Activated CD4-positive, alpha-beta T cell treated with anti-CD3 and anti-CD28 coated beads for 4 hours (primary cell): ENCODE measurements at regions not wholly inside any gene's neighbourhood (a gene's known extent, or its start where the extent isn't known, plus 50 kb on each side); places are given as distances from the start of the nearest gene placed in this dataset.

Experiments
- DNase-seq, 2 donors: peaks; one replicate each; pipeline ENCODE4 v3.0.0-alpha.2; 2020

DNA sequence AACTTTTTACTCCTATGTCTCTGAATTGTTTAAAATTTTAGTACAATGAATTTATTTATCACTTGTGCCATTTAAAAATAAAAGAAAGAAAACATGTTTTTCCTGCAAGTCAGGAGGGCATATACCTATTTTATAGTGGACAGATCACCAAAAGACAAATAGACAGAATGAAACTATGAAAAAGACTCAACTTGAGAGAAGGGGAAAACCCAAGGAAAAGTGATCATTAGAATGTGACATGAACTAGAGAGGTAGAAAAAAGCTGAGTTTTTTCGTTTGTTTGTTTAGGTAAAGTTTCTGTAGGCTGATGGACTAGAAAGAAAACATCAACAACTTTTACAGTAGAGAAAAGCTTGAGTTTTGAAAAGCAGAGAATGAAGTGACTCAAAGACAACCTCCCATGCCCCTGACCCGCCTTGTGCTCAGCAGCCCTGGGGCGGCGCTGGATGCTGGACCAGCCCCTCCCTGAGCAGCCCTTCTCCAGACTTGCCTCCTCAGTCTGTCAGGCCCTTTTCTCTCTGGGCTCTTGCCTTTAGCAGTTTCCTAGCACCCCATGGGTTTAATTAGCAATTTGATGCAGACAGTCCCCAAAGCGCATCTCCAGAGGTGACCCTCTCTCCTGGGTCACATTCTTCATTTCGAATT is 95.1 kb upstream of the ARID2 start:
- DNase-seq: no peak

DNA sequence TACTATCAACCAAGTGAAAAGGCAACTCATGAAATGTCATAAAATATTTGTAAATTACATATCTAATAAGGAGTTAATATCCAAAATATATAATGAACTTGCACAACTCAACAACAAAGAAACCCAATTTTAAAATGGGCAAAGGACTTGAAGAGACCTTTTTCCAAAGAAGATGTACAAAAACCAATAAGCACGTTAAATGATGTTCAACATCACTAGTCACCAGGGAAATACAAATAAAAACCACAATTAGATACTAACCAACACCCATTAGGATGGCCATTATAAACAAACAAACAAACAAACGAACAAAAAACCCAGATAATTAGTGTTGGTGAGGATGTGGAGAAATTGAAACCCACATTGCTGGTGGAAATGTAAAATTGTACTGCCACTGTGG is 92.3 kb upstream of the ARID2 start:
- DNase-seq: no peak

DNA sequence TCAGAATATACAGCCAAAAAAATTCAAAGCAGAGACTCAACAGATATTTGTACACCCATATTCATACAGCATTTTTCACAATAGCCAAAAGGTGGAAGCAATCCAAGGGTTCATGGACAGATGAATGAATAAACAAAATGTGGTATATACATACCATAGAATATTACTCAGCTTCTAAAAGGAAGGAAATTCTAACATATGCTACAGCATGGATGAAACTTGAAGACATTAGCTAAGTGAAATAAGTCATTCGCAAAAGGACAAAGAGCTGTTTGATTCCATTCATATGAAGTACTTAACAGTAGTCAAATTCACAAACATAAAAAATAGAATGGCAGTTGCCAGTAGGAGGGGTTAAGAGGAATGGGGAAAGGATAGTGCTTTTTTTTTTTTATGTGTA is 91.8 kb upstream of the ARID2 start:
- no peak for DNase-seq

DNA sequence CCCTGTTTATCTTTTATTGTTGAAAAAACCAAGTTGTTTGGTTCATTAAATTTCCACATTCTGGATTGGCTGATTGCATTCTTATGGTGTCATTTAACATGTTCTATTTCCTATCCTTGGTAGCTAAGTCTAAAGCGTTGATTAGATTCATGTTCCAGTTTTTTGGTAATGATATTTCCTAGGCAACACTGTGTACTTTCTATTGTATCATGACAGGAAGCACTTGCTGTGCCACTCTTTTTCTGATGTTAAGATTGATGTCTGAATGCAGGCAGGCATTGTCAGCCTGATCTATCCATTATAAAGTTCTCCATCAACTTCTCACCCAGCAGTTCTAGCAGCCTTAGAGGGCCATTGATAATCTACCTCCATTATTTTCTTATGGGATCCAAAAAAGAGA is 91.1 kb upstream of the ARID2 start:
- no peak for DNase-seq

DNA sequence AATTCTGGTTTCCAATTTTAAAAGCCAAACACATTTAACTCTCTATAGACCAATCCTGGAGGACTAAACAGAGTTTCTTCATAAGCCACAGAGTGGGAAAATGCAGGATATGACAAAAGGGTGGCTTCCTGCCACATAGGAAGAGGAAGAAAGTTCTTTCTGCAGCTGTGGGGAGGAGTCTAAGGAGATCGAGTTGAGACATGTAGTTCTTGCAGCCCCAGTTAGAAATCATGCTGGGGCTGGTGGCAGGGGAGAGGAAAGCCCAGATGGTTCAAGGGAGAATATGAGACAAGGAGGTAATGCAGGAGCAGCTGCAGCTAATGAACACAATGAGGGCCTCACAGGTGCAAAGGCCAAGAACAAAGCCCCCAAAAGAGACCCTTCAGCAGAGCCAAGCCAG is 85.0 kb upstream of the ARID2 start:
- DNase-seq: no peak

DNA sequence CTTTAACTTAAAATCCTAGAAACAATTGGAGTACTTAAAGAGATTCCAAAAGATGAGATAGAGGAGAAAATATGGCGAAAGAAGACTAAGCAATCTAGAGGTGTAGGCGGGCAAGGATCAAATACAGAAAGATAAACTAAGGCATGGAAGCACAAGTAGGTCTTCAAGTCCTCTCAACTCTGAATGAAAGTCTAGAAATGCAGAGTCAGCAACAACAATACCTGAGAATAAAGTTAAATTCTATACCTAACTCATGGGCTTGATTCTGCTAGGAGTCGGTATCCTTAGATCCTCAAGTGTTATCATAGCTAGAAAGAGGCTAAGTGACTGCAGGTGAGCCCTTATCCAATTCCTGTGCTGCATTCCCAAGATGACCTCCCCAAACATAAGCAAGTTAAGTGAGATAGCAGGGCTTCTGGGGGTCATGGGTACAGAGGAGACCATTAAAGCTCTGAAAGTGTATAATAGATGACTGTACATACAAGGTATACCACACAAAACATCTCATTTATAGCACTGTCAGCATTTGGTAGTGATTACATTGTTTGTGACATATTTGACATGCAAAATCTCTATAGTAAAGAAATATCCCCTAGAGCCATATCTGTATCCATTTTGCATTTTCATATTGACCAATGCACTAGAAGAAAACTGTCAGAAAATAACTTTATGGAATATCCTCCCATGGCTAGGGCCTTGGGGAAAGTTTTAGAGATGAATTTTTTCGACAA is 82.5 kb upstream of the ARID2 start:
- no peak for DNase-seq

DNA sequence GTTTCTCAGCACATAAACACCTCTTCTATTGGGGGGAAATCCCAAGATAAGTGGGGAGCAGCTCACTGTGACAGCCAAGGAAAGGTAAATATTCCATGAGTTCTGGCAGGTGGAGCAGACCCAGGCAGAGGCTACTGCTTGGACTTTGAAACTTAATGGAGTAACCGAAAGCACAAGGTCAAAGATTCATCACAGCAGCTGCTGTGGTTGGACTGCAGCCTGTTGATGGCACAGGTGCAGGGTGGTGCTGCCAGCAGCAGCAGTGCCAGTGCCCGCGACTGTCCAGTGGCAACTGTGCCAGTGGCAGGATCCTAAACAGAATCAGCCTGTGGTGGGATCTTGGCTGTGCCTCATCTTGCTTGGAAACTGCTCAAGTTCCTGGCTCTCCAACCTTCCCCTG is 81.4 kb upstream of the ARID2 start:
- DNase-seq: no peak

DNA sequence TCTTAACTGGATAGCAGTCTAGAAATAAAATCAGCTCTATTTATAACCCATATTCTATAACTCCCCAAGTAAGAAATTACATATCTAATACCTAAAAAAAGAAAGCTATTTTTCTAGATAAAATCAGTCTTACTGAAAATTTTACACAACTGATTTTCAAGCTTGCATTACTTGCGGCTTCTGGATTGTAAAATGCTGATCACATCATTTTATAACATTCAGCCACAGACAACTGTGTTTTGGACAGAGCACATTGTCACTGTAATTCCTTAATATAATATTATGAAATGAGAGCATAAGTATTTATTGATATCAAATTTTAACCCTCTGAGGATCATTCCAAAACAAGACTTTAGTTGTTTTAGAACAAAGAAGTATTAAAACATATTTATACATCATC is 78.5 kb upstream of the ARID2 start:
- DNase-seq: no peak

DNA sequence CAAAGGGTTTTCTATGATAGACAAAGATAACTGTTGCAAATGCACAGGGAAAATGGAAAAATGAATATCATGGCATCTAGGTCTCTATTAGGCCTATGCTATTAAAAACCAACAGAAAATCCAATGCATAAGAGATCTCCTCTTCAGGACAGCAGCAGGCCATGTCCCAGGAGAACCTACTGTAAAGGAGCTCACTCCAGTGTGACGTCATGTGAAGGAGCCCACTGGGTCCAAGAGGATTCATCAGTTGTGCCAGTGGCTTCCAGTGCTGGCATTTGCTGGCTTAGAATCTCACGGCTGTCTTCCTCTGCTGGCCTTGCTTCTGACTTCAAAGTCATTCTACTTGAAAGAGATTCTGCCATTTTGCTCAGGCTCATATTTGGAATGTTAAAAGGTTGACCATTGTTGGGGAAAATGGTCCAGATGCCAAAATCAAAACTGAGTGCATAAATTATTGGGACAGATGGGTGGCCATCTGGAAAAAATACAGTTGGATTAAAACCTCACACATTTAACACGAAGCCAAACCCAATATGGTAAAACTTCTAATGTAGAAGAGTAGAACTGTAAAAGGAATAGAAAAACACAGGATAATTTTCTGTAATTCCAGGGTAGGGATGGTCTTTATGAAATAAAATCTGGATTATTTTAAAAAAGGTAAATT is 75.4 kb upstream of the ARID2 start:
- DNase-seq: no peak

DNA sequence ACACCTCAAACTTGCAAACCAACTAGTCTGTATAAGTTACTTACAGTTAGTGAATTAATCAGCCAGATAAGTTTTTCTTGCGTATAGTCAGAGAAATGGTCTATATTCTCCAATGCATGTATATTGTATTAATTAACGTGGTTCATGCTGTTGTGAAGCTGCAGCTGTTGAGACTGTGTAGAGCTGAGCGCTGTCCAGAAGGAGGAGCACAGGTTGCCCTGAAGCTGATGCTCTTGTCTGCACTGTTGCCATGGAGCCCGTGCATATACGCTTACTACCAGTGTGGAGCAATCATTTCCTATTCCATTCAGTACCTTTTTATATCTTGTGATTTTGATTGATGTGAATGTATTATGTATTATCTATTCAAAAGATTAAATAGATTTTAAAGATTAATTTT is 74.3 kb upstream of the ARID2 start:
- DNase-seq: peak; percentile 43 to 60

DNA sequence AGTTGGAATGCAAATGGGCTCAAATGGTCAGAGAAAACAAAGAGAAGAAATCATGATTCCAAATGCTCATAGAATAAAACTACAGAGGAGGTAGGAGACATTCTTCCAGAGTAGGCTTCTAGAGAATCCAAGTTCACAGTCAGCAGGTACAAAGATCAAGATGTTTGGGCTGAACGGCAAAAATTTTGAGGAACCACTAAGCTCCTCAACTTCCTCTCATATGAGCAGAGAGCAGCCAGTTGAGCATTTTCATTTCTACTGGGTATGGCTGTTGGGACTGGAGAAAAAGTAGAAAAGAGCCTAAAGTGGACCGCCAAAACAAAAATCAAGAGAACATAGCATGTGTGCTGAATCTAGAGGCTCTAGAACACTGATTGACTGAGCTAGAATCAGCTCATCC is 73.8 kb upstream of the ARID2 start:
- DNase-seq: no peak

DNA sequence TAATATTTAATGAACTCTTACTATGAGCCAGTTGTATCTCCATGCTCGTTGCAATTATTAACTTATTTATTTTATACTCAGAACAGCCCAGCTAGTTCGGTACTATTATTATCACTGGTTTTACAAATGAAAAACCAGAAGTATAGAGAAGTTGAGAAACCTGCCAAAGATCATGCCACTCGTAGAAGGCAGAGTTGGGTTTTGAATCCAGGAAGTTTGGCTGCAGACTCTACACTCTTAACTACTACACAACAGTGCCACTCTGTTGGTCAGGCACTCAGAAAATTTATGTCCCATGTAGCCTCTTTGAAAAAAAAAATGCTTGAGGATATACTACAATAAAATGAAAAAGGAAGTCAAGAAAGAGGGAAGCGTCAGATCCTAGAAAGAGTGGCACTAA is 71.5 kb upstream of the ARID2 start:
- no peak for DNase-seq

DNA sequence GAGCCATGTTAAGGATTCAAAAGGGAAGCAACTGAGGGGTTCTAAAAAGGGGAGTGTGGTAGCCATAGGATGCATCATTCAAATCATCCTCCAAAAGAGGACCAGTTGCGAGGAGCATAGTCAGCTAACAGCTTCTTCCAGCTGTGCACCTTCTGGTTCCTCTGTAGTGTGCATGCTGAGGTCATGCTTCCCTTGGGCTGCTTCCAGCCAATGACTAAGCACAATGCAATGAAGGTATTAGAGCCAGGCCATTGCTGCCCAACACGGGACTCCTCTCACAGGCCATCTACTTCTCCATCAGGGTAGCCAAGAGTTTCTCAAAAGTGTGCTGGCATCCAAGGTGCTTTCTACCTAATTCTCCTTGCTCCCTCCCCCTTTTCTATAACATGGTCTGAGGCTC is 69.2 kb upstream of the ARID2 start:
- DNase-seq: no peak

DNA sequence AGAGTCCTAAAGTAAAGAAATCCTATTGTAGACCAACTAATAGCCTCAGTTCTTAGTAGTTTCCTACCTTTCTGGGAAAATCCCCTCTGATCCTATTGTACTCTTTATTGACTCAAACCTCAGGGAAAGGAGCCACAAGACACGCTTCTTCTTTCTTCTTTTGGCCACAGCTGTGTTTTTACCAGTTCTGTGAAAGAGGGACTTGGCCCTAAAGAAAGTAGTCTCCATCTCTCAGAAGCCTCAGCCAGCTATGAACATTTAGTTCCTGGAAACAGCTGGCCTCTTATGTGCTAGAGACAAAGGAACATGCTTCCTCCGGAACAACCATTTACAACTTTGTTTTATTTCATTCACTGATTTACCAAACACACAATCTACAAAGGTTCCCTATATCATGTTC is 66.1 kb upstream of the ARID2 start:
- DNase-seq: no peak

DNA sequence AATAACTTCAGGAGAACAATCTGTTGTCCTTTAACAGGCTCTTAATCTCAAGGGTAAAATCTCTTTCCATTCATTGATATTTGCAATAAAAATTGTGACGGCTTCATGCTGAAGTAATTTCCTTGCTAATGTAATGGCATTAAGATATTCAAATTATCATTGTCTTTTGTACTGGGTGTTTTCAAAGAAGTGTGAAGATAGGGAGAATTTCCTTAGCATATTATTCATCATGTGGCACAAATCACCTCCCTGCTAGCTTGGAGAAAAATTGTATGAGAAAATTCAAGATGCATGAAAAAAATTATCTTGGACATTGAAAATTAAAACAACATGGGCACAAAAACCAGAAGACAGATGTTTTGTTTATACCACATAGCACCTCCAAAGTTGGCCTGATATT is 63.6 kb upstream of the ARID2 start:
- no peak for DNase-seq

DNA sequence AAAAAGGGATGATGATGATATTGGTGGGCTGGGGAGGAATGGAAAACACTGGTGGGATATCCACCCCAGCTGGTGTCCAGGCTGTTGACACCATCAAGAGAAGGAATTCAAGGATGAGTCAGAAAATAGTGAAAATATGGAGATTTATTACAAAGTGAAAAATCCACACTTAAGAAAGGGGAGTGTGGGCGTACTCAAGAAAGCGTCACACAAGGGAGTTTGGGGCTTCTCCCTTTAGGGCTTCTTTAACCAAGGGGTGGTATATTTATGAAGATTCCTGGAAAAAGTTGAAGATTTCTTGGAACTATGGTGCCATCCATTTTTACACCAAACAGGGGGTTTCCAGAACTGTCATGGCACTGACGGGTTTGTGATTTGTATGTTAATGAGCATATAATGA is 63.1 kb upstream of the ARID2 start:
- DNase-seq: no peak

DNA sequence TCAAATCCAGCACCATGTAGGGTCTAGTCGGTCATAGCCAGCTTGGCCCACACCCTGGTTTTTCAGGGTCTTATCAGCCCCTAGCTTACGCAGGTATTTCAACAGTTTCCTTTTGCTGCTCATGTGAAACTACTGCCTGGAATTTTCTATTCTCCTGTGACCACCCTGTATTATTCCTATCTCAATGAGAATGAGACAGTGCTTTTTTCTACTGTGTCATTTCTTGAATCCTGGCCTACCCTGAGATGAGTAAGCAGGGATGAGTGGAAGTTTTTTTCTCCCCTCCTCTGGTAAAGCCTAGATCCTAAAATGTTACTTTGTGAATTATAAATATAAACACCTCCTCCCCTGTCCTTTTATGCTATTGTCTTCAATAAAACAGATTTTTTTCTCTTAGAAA is 62.7 kb upstream of the ARID2 start:
- DNase-seq: no peak

DNA sequence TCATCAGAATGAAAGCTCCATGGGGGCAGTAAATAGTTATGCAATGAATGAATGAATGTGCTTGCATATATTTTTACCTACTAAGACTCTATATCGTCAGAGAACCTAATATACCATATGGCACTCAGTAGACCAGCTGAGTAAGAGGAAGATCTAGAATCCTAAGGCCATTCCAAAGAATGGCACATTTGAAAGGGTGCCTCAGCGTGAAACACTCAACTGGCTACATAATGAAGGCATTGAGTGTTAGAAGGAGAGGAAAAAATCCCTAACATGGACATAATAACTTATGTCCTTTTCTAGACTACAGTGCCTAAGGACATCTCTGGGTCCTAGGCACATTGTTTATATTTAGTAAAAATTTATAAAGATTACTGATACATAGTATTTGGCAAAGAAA is 61.7 kb upstream of the ARID2 start:
- DNase-seq: no peak

DNA sequence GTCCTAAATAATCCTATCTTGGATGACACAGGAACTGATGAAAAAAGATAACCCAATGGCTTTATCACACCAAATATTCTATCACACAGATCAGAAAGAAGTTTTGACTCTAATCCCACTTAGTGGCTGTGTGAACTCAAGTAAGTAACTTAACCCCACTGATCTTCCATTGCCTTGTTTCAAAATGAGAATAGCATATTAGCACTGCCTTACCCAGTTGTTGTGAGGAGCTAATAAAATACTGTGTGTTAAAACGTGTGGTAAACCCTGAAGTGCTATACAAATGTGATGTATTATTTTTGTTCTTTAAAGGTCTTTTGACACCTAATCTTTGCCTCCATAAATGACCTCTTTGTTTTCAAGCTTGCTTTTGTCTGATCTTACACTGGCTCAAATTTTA is 60.9 kb upstream of the ARID2 start:
- DNase-seq: no peak

DNA sequence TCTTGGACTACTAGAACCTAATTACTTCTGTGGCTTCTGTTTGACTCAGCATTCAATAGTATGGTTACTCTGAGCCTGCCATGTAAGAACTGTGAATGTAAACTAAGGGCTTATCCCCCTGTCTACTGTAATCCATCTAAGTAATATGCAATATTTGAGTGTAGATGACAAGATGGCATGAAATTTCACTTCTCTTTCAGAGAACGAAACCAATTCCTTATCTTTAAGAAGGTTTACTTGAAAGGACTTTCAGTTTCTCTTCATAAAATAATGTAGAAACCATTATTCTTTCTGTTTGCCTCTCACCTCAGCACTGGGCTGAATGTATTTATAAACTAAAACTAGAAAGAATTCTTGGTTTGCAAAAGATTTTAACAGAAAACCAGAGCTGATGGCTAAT is 60.4 kb upstream of the ARID2 start:
- no peak for DNase-seq

DNA sequence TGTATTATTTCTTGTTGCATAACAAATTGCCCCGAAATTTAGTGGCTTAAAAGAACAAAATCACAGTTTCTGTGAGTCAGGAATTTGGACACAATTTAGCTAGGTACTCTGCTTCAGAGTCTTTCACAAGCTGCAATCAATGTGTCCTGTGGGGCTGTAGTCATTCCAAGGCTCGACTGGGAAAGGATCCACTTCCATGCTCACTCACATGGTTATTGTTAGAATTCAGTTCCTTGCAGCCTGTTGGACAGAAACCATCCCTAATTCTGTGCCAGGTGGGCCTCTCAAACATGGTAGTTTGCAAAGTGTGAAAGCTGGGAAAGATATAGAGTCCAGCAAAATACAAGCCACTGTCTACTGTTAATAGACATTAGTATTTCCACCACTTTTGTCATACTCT is 59.7 kb upstream of the ARID2 start:
- DNase-seq: no peak

DNA sequence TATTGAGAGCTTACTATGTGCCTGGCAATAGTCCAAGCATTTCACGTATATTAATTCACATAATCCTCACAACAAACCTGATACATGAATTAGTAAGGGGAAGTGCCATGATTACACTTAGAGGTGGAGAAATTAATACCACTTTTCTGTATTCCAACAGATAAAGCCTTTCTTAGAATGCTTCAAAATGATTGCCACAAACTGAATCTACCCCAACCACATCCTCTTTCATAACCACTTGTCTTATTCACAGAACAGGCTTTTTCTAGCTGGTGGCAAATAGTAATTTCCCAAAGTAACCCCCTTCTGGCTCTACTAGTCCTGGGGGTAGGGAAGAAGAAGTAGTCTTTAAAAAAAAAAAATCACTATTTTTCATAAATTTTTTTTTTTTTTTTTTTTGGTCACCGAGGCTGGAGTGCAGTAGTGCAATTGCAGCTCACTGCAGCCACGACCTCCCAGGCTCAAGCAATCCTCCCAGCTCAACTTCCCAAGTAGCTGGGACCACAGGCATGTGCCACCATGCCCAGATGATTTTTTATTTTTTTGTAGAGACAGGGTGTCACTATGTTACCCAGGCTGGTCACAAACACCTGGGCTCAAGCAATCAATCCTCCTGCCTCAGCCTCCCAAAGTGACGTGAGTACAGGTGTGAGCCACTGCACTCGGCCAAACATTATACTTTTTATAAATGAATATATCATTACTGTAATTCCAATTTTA is 59.0 kb upstream of the ARID2 start:
- DNase-seq: no peak

DNA sequence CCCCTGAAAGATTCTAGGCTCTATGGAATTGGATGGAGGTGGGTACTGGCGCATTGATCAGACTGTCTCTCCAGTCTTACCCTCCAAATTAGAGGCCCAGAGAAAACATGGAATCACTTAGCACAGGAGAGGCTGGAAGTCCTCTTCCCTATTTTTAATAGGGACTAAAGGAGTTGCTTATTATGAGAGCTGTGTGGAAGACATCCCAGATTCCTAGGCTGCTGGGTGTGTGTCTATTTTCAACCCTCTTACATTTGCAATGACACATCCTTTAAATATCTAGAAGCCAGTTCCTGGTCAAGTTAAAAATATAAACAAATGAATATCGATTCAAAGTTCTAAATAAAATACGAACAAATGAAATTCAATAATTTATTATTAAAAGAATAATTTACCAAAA is 58.3 kb upstream of the ARID2 start:
- DNase-seq: no peak
